ENCODE measurements at regions not wholly inside any gene's neighbourhood (a gene's known extent, or its start where the extent isn't known, plus 50 kb on each side); places are given as distances from the start of the nearest gene placed in this dataset.

GRCh38 chr1:168454211-168454815, 89.5 kb downstream of the XCL2 start:
- no peak for DNase-seq

- DNase-seq: no peak
These were observed 90.7 kb downstream of the XCL2 start for GRCh38 chr1:168453056-168453455.

- no peak for DNase-seq
These were observed 91.5 kb downstream of the XCL2 start for GRCh38 chr1:168452329-168452728.

- DNase-seq: no peak
These were observed 95.9 kb downstream of the XCL2 start for GRCh38 chr1:168447871-168448270.

- no peak for DNase-seq
These were observed 97.7 kb downstream of the XCL2 start for GRCh38 chr1:168446081-168446480.

DNA sequence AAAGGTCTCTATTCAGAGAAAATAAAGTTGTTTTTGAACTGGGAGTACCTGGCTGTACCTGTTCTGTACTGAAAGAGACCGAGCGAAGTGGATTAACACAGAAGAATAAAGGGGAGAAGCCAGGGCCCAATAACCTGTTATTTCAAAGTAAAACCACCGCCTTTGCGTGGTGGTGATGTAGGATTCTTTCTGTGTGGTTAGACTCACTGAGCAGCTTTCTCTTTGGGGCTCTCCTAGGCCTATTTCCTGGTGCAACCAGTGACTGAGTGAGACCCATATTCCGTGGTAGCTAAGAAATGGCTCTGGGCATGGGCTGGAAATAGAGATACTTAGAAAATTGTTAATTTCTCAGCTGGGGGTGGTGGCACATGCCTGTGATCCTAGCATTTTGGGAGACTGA, 99.9 kb downstream of the XCL2 start:
- DNase-seq: no peak

GRCh38 chr1:168443356-168443755, 100.4 kb downstream of the XCL2 start:
- no peak for DNase-seq

GRCh38 chr1:168442931-168443330, 100.9 kb downstream of the XCL2 start:
- no peak for DNase-seq

DNA sequence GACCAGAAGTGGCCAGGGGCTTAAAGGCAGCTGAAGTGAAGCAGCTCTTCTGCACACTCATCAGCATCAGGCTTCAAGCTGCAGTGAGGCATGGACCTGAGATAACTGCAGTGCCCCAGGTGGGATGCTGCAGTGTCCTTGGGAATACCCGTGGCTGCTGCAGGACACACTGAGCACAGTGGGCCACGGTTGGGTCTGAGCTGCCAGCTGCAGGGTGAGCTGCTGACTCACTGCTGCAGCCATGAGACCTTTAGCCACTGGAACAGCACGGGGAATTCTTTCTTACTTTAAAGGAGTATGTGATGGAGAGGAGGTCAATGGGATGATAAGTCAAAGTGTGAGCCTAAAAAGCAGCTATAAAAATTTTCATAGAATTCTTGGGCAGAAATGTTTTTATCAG, 102.1 kb downstream of the XCL2 start:
- no peak for DNase-seq

DNA sequence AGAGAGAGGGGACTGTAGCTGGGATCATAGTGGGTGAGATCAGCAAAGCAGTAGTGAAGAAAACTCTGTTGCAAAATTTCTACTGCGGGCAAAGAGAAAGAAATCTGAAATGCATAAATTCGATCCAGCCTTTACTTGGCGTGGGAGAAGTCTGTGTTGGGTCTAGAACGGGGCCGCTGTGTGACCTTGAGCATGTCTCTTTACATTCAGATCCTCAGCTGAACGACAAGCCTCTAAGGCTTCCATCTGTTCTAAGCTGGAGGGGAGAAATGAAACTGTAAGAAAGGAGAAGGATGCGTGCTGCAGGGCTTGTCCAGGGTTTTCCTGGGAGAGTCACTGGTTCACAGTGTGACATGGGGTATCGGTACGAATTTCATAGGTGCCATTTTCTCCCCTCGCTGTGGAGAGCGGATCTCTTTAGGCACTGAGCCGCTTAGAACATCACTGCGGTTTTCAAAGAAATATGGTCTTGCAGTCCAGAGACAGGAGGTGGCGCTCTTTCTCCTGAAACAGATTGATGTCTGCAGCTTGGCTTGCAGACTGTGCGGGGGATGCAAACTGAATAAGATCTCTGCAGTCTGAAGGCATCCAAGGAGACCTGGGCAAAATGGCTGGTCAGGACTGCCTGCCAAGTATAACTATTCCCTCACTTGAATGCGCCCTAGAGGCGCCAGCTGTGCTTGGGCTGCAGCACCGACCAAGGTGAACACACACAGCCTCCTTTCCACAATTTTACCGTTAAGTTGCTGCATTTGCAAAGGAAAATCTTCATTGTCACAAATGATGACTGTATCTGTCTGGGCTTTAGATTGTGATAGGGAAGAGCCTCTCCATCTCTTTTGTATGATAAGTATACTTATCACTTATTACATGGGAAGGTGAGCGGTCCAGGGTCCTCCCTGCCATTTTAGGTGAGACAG, 104.1 kb downstream of the XCL2 start:
- DNase-seq: peak; percentile 77 to 80

- no peak for DNase-seq
These were observed 105.2 kb downstream of the XCL2 start for GRCh38 chr1:168438626-168439025.

GRCh38 chr1:168437821-168438220, 106.0 kb downstream of the XCL2 start:
- DNase-seq: no peak

- no peak for DNase-seq
These were observed 108.4 kb downstream of the XCL2 start for GRCh38 chr1:168435439-168435838.

- DNase-seq: no peak
These were observed 110.6 kb downstream of the XCL2 start for GRCh38 chr1:168433238-168433637.

GRCh38 chr1:168431882-168432281, 111.9 kb downstream of the XCL2 start:
- DNase-seq: no peak

DNA sequence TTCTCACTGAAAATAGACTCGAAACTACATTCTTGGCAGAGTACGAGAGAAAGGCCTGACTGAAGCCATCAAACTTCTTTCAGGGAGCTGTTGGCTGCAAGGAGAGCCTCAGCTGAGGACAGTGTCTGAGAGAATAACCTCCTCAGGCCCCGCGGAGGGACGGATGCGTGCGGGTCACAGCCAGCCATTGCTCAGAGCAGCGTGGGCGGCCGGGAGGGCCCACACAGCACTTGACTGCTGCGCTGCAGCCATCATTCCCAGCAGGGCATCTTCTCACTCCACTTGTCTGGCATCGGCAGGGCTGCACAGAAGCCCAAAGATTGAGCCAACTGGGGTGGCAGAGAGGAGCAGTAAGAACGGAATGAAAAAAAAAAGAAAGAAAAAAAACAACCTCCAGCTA, 113.5 kb downstream of the XCL2 start:
- DNase-seq: no peak

- DNase-seq: no peak
These were observed 115.6 kb downstream of the XCL2 start for GRCh38 chr1:168428063-168428731.

GRCh38 chr1:168427051-168427450, 116.7 kb downstream of the XCL2 start:
- no peak for DNase-seq

- no peak for DNase-seq
These were observed 119.5 kb downstream of the XCL2 start for GRCh38 chr1:168424281-168424680.

GRCh38 chr1:168422203-168422847, 121.5 kb downstream of the XCL2 start:
- DNase-seq: no peak

GRCh38 chr1:168421399-168422004, 122.3 kb downstream of the XCL2 start:
- no peak for DNase-seq

DNA sequence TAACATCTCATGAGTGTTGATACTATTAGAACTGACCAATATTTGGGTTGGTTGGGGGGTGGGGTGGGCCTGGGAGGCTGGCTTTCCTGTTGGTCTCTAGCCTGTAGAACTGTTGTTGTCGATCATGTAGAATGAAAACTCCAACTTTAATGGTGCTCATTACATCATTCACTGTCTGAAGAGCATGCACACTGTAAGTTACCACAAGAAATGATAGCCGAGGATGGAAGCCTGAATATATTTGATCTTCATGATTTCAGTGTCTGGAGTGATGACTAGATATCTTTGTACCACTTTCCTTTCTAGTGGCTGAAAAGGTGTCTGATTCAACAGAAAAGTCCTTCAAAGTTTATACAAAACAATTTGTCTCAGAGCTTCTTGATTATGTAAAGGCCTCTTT, 123.6 kb downstream of the XCL2 start:
- no peak for DNase-seq

DNA sequence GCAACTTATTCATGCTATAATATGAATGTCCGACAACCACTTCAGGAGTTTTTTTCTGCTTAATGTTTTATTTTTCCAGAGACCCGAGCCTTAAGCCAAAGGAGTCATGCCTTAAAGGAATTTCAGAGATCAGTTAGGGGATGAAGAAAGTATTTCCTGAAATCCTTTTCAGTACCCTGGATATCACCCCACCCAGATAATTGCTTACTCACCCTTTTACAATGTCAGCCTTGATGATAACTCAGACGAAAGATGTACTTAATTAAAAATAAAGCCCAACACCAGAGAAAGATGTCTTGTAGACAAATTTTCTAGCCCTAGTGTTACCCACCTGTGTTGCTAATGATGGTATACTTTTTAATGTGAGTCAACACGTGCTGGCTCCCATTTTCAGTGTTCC, 124.1 kb downstream of the XCL2 start:
- DNase-seq: no peak
